MM.1S (cell line): ENCODE measurements at regions not wholly inside any gene's neighbourhood (a gene's known extent, or its start where the extent isn't known, plus 50 kb on each side); places are given as distances from the start of the nearest gene placed in this dataset.

Experiments
- DNase-seq: peaks from one replicate; pipeline ENCODE4 v3.0.0-alpha.2; 2015
- H2AFZ ChIP-seq: fragments of 300-600 bp; sonication (generic); 2 replicates; pipeline ENCODE4 v1.6.0; 2016; ENCODE audit warnings: antibody characterized with exemption, low read length
- H3F3A ChIP-seq: fragments of 300-600 bp; sonication (generic); 2 replicates; pipeline ENCODE4 v1.6.1; 2016; ENCODE audit warnings: mild to moderate bottlenecking, antibody characterized with exemption, low read length, moderate library complexity, mixed read lengths; ENCODE audit not compliant: insufficient read depth
- H3K27ac ChIP-seq: fragments of 300-600 bp; sonication (generic); 2 replicates; pipeline ENCODE4 v1.5.1; 2016; ENCODE audit warnings: mild to moderate bottlenecking, low read length
- H3K27me3 ChIP-seq: fragments of 300-600 bp; sonication (generic); replicated peaks from 2 replicates; pipeline ENCODE4 v1.6.0; 2016; ENCODE audit warnings: low read length; ENCODE audit not compliant: insufficient read depth
- H3K36me3 ChIP-seq: fragments of 300-600 bp; sonication (generic); replicated peaks from 2 replicates; pipeline ENCODE4 v1.6.1; 2016; ENCODE audit warnings: mild to moderate bottlenecking, low read length, mixed read lengths; ENCODE audit not compliant: insufficient read depth
- H3K4me1 ChIP-seq: fragments of 300-600 bp; sonication (generic); 2 replicates; pipeline ENCODE4 v1.6.1; 2016; ENCODE audit warnings: low read length, mixed read lengths
- H3K4me2 ChIP-seq: fragments of 300-600 bp; sonication (generic); 2 replicates; pipeline ENCODE4 v1.6.0; 2016; ENCODE audit warnings: low read depth, low read length
- H3K4me3 ChIP-seq: fragments of 300-600 bp; sonication (generic); 2 replicates; pipeline ENCODE4 v1.5.1; 2016; ENCODE audit warnings: low read length, mixed read lengths
- H3K79me2 ChIP-seq: fragments of 300-600 bp; sonication (generic); 2 replicates; pipeline ENCODE4 v1.6.1; 2016; ENCODE audit warnings: mixed run types, low read length, mixed read lengths
- H3K9ac ChIP-seq: fragments of 300-600 bp; sonication (generic); 2 replicates; pipeline ENCODE4 v1.6.1; 2016; ENCODE audit warnings: low read length, mixed read lengths
- H3K9me2 ChIP-seq: fragments of 300-600 bp; sonication (generic); replicated peaks from 2 replicates; pipeline ENCODE4 v1.6.1; 2016; ENCODE audit warnings: mild to moderate bottlenecking, low read length, mixed read lengths; ENCODE audit not compliant: insufficient read depth
- H3K9me3 ChIP-seq: fragments of 300-600 bp; sonication (generic); replicated peaks from 2 replicates; pipeline ENCODE4 v1.6.1; 2016; ENCODE audit warnings: mild to moderate bottlenecking, low read length, mixed read lengths; ENCODE audit not compliant: insufficient read depth
- H4K20me1 ChIP-seq: fragments of 300-600 bp; sonication (generic); 2 replicates; pipeline ENCODE4 v1.6.1; 2016; ENCODE audit warnings: mild to moderate bottlenecking, low read length, moderate library complexity, mixed read lengths; ENCODE audit not compliant: insufficient read depth
- EZH2 ChIP-seq: fragments of 300-600 bp; sonication (generic); optimal IDR thresholded peaks from 2 replicates; pipeline ENCODE3; 2017; ENCODE audit warnings: low read depth, mild to moderate bottlenecking, antibody characterized with exemption, low read length, mixed read lengths
- EZH2phosphoT487 ChIP-seq: fragments of 300-600 bp; sonication (generic); IDR thresholded peaks from 2 replicates; pipeline ENCODE4 v1.6.1; 2018; ENCODE audit warnings: antibody characterized with exemption, low read length
- TF ChIP-seq, protein P1 (sequence below): fragments of 300-600 bp; sonication (generic); IDR thresholded peaks from 2 replicates; pipeline ENCODE4 v1.5.1; 2016; ENCODE audit warnings: antibody characterized with exemption, low read length, mixed read lengths

DNA sequence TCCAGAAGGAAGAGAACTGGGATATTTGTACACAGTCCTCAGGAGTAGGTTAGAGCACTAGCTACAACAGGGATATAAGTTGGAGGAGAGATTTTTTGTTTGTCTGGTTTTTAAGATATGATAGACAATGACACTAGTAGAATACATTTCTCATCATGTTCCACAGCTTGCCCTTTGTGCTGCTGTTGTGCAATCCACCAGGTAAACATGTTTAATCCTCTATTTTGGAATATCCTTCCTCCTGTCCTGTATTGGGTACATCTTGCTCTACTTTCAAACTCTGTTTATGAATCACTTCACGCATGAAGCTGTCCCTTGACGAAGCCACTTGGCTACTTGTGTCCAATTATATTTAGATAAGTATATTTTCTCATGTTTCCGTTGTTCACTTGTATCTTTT is 153.6 kb upstream of the TENT5A start:
- no peak overlapping the region for H3K4me3 ChIP-seq
- no peak for DNase-seq
- H3K79me2 ChIP-seq: no peaks in the 10 kb centered on the region
- peaks cover 32% of the 10 kb centered on the region for H3K4me1 ChIP-seq
- H2AFZ ChIP-seq: no peak overlapping the region
- no peak overlapping the region for H3K9ac ChIP-seq
- peaks cover 12% of the 10 kb centered on the region; the same call in 1 of the 2 replicates for H3F3A ChIP-seq
- H3K27me3 ChIP-seq: no peaks in the 10 kb centered on the region
- TF ChIP-seq EZH2: no peak
- TF ChIP-seq, protein P1, sequence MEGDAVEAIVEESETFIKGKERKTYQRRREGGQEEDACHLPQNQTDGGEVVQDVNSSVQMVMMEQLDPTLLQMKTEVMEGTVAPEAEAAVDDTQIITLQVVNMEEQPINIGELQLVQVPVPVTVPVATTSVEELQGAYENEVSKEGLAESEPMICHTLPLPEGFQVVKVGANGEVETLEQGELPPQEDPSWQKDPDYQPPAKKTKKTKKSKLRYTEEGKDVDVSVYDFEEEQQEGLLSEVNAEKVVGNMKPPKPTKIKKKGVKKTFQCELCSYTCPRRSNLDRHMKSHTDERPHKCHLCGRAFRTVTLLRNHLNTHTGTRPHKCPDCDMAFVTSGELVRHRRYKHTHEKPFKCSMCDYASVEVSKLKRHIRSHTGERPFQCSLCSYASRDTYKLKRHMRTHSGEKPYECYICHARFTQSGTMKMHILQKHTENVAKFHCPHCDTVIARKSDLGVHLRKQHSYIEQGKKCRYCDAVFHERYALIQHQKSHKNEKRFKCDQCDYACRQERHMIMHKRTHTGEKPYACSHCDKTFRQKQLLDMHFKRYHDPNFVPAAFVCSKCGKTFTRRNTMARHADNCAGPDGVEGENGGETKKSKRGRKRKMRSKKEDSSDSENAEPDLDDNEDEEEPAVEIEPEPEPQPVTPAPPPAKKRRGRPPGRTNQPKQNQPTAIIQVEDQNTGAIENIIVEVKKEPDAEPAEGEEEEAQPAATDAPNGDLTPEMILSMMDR: no peak
- H3K36me3 ChIP-seq: no peaks in the 10 kb centered on the region
- no peaks in the 10 kb centered on the region for H4K20me1 ChIP-seq
- no peaks in the 10 kb centered on the region for H3K9me3 ChIP-seq
- no peaks in the 10 kb centered on the region for H3K9me2 ChIP-seq
- H3K27ac ChIP-seq: peak overlapping the region; percentile 78; the same call in 1 of the 2 replicates
- H3K4me2 ChIP-seq: peak overlapping the region; percentile 49; the same call in 1 of the 2 replicates

DNA sequence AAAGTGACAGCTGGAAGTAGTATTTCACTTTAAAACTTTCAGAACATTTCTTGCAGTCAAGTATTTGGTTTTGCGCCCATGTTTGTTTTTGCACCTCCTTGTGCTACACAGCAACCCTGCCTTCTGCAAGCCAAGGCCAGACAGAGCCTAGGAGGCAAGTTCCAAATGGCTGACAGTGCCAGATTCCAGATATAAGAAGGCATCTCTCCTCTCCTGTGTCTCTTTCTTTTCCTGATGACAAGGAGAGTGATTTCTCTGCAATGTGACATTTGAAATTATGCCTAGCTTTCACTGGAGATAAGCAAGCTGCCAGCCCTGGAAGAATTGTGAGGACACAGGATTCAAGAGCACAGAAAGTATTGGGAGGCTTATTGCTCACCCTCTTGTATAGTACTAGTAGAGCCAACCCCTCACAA is 149.1 kb upstream of the TENT5A start:
- H4K20me1 ChIP-seq: no peaks in the 10 kb centered on the region
- no peak overlapping the region for H3K9ac ChIP-seq
- no peak overlapping the region for H2AFZ ChIP-seq

DNA sequence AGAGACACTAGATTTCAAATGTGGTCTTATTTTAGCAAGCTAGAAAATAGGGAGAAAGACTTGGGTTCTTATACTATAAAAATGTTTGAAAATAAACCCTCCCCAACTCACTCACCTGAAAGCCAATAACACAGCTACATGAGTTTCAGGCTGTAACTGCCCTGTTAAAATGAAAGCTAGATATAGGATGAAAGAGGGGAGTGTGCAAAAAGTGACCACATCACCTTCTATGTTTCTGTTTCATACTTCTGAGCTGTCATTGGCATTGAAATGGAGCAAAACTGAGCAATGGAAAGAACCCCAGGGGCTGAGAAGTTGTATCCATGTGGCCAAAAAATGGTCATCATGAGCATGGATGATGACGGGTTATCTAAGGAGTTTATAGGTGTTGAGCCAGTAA is 148.1 kb upstream of the TENT5A start:
- Histone ChIP-seq H3K4me1 (peaks cover 16% of the 10 kb centered on the region), H3K9ac (no peak overlapping the region), H3K36me3 (no peaks in the 10 kb centered on the region), H4K20me1 (no peaks in the 10 kb centered on the region), H3K9me3 (no peaks in the 10 kb centered on the region), H3K4me2 (peak overlapping the region; percentile 6; the same call in 1 of the 2 replicates), H3F3A (no peaks in the 10 kb centered on the region), H3K79me2 (no peaks in the 10 kb centered on the region), H3K9me2 (no peaks in the 10 kb centered on the region), H3K4me3 (no peak overlapping the region), H2AFZ (peak overlapping the region; percentile 32; the same call in 1 of the 2 replicates), H3K27ac (peak overlapping the region; percentile 38; the same call in 1 of the 2 replicates), H3K27me3 (no peaks in the 10 kb centered on the region)
- TF ChIP-seq, protein P1: no peak
- TF ChIP-seq EZH2 (no peak), EZH2phosphoT487 (no peak)
- peak; percentile 71 for DNase-seq

More for the DNA sequence above, 149.1 kb upstream of the TENT5A start:
- Histone ChIP-seq H3K4me3 (no peak overlapping the region), H3K9me2 (no peaks in the 10 kb centered on the region), H3K79me2 (no peaks in the 10 kb centered on the region), H3K36me3 (no peaks in the 10 kb centered on the region), H3K4me2 (no peak overlapping the region), H3K27me3 (no peaks in the 10 kb centered on the region), H3K27ac (no peak overlapping the region), H3K4me1 (peaks cover 25% of the 10 kb centered on the region), H3F3A (peaks cover 4% of the 10 kb centered on the region; the same call in 1 of the 2 replicates), H3K9me3 (no peaks in the 10 kb centered on the region)
- no peak for DNase-seq
- TF ChIP-seq EZH2phosphoT487: no peak
- TF ChIP-seq, protein P1: no peak
- TF ChIP-seq EZH2: no peak
